ENCODE measurements at regions not wholly inside any gene's neighbourhood (a gene's known extent, or its start where the extent isn't known, plus 50 kb on each side); places are given as distances from the start of the nearest gene placed in this dataset.

- Histone ChIP-seq H3K79me2 (ENCODE audit: insufficient read depth, low read length) (no peaks in the 10 kb centered on the region), H2AFZ (ENCODE audit: low read length) (no peak overlapping the region), H3K27ac (ENCODE audit: extremely low read length, insufficient read depth, low read length) (no peak overlapping the region), H3K36me3 (replicated peaks in 1 of 2; ENCODE audit: control insufficient read depth in 1 of 2, insufficient read depth in 2 of 2, low read length in 2 of 2) (no peaks in the 10 kb centered on the region), H3K27me3 (ENCODE audit: control insufficient read depth in 1 of 2, insufficient read depth in 2 of 2, low read length in 2 of 2) (no peaks in the 10 kb centered on the region), H3K4me1 (ENCODE audit: insufficient read depth, low read length) (no peaks in the 10 kb centered on the region), H3K9me3 (ENCODE audit: low read length) (no peaks in the 10 kb centered on the region), H3K4me2 (ENCODE audit: low read depth, low read length) (no peak overlapping the region), H3K9ac (ENCODE audit: insufficient read depth, low read depth, low read length) (no peak overlapping the region), H3K4me3 (replicated peaks in 1 of 3; ENCODE audit: insufficient read depth in 1 of 3, low read depth in 2 of 3, low read length in 3 of 3) (no peak overlapping the region), H4K20me1 (ENCODE audit: insufficient read depth, low read length) (no peaks in the 10 kb centered on the region)
- in situ Hi-C loops (cut with HindIII; ENCODE audit: extremely low pct_ligation_motif_present, low pct_unique_long_range_greater_than_20kb) = no loop called here
- DNase-seq (ENCODE audit: low spot score) (no peak), ATAC-seq (no peak), FAIRE-seq (no peak)
- 0% methylated on average over 1 of the region's 1 CpG for WGBS (ENCODE audit: low lambda C conversion rate)
- no TSS peak for BruUV-seq (replicated peaks)
- POLR2A ChIA-PET = no interaction called here
- CTCF ChIA-PET (ENCODE audit: low intra/inter-chr PET ratio, low total read pairs) = no interaction called here
- TF ChIP-seq MXI1 (IDR thresholded peaks at IDR 0.05; ENCODE audit: borderline replicate concordance, low read depth, low read length) (no peak), AFF4 (CRISPR knock-in tag; IDR thresholded peaks at IDR 0.05) (no peak), MAFG (CRISPR knock-in tag; IDR thresholded peaks at IDR 0.05) (no peak), FOXK1 (CRISPR knock-in tag; IDR thresholded peaks at IDR 0.05; ENCODE audit: borderline replicate concordance, low read depth) (no peak), XBP1 (CRISPR knock-in tag; IDR thresholded peaks at IDR 0.05) (no peak), BRCA1 (CRISPR knock-in tag; IDR thresholded peaks at IDR 0.05) (no peak), KDM5A (IDR thresholded peaks at IDR 0.05; ENCODE audit: borderline replicate concordance, low read length) (no peak), PAWR (CRISPR knock-in tag; IDR thresholded peaks at IDR 0.05; ENCODE audit: borderline replicate concordance) (no peak), ELF4 (CRISPR knock-in tag; IDR thresholded peaks at IDR 0.05; ENCODE audit: borderline replicate concordance) (no peak), ZBTB39 (CRISPR knock-in tag; IDR thresholded peaks at IDR 0.05) (no peak)
- TF ChIP-seq, protein P1, sequence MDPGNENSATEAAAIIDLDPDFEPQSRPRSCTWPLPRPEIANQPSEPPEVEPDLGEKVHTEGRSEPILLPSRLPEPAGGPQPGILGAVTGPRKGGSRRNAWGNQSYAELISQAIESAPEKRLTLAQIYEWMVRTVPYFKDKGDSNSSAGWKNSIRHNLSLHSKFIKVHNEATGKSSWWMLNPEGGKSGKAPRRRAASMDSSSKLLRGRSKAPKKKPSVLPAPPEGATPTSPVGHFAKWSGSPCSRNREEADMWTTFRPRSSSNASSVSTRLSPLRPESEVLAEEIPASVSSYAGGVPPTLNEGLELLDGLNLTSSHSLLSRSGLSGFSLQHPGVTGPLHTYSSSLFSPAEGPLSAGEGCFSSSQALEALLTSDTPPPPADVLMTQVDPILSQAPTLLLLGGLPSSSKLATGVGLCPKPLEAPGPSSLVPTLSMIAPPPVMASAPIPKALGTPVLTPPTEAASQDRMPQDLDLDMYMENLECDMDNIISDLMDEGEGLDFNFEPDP (CRISPR knock-in tag; conservative IDR thresholded peaks at IDR 0.05) = no peak
- TF ChIP-seq, protein P2, sequence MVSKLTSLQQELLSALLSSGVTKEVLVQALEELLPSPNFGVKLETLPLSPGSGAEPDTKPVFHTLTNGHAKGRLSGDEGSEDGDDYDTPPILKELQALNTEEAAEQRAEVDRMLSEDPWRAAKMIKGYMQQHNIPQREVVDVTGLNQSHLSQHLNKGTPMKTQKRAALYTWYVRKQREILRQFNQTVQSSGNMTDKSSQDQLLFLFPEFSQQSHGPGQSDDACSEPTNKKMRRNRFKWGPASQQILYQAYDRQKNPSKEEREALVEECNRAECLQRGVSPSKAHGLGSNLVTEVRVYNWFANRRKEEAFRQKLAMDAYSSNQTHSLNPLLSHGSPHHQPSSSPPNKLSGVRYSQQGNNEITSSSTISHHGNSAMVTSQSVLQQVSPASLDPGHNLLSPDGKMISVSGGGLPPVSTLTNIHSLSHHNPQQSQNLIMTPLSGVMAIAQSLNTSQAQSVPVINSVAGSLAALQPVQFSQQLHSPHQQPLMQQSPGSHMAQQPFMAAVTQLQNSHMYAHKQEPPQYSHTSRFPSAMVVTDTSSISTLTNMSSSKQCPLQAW (CRISPR knock-in tag; IDR thresholded peaks at IDR 0.05) = no peak
- intact Hi-C loops (cut with micrococcal nuclease; ENCODE audit: unreplicated experiment) = no loop called here
These were observed 526.0 kb downstream of the TLL1 start for GRCh38 chr4:166399021-166399420.
